Activated naive CD4-positive, alpha-beta T cell treated with anti-CD3 and anti-CD28 coated beads for 36 hours (primary cell): ENCODE measurements at regions not wholly inside any gene's neighbourhood (a gene's known extent, or its start where the extent isn't known, plus 50 kb on each side); places are given as distances from the start of the nearest gene placed in this dataset.

Experiments
- CTCF ChIA-PET: fragments of 350-600 bp; sonication (Branson Sonifier 250); formaldehyde crosslinking; loops from one replicate; lab custom pipeline; 2021; ENCODE audit warnings: antibody characterized with exemption; lab: Charles Lee
- DNase-seq: peaks from one replicate; pipeline ENCODE4 v3.0.0-alpha.2; 2020
- H3K27ac Mint-ChIP-seq: one replicate; pipeline ENCODE4 v1.8.0; 2021; ENCODE audit warnings: mild to moderate bottlenecking, mixed read lengths
- H3K27me3 Mint-ChIP-seq: one replicate; pipeline ENCODE4 v1.8.0; 2021; ENCODE audit warnings: low read depth, mixed read lengths
- H3K36me3 Mint-ChIP-seq: one replicate; pipeline ENCODE4 v1.8.0; 2021; ENCODE audit warnings: low read depth, mixed read lengths
- H3K4me1 Mint-ChIP-seq: one replicate; pipeline ENCODE4 v1.8.0; 2021; ENCODE audit warnings: low read depth, mixed read lengths
- H3K4me3 Mint-ChIP-seq: one replicate; pipeline ENCODE4 v1.8.0; 2021; ENCODE audit warnings: mild to moderate bottlenecking, moderate library complexity, mixed read lengths
- H3K9me3 Mint-ChIP-seq: one replicate; pipeline ENCODE4 v1.8.0; 2021; ENCODE audit warnings: mixed read lengths
- intact Hi-C: fragments of 100-400 bp; cut with micrococcal nuclease; formaldehyde crosslinking; loops from one replicate; pipeline ENCODE4 v1.15.1; 2023

GRCh38 chr1:30045304-30046090 is 677.9 kb downstream of the MATN1 start:
- peaks cover 5% of the 10 kb centered on the region for H3K9me3 Mint-ChIP-seq
- no peaks in the 10 kb centered on the region for H3K4me1 Mint-ChIP-seq
- no peaks in the 10 kb centered on the region for H3K36me3 Mint-ChIP-seq
- CTCF ChIA-PET = no interaction called here
- H3K27ac Mint-ChIP-seq = no peak overlapping the region
- H3K4me3 Mint-ChIP-seq = no peak overlapping the region
- no peak for DNase-seq
- intact Hi-C loops = no loop called here
- peaks cover 2% of the 10 kb centered on the region for H3K27me3 Mint-ChIP-seq

GRCh38 chr1:30044656-30045144 is 678.7 kb downstream of the MATN1 start:
- H3K4me3 Mint-ChIP-seq = no peak overlapping the region
- H3K27ac Mint-ChIP-seq = no peak overlapping the region
- peaks cover 2% of the 10 kb centered on the region for H3K27me3 Mint-ChIP-seq
- intact Hi-C loops = no loop called here
- no peaks in the 10 kb centered on the region for H3K36me3 Mint-ChIP-seq
- no peaks in the 10 kb centered on the region for H3K4me1 Mint-ChIP-seq
- CTCF ChIA-PET = no interaction called here
- DNase-seq = no peak
- peaks cover 5% of the 10 kb centered on the region for H3K9me3 Mint-ChIP-seq

GRCh38 chr1:30043731-30044408 is 679.5 kb downstream of the MATN1 start:
- intact Hi-C loops = no loop called here
- no peak for DNase-seq
- Mint-ChIP-seq H3K4me1 (no peaks in the 10 kb centered on the region), H3K9me3 (peaks cover 5% of the 10 kb centered on the region), H3K36me3 (no peaks in the 10 kb centered on the region), H3K27ac (no peak overlapping the region), H3K4me3 (no peak overlapping the region), H3K27me3 (peaks cover 3% of the 10 kb centered on the region)
- CTCF ChIA-PET = no interaction called here

GRCh38 chr1:30043256-30043655 is 680.1 kb downstream of the MATN1 start:
- CTCF ChIA-PET = no interaction called here
- Mint-ChIP-seq H3K4me1 (no peaks in the 10 kb centered on the region), H3K36me3 (no peaks in the 10 kb centered on the region), H3K27ac (no peak overlapping the region), H3K4me3 (no peak overlapping the region), H3K27me3 (peaks cover 3% of the 10 kb centered on the region), H3K9me3 (peaks cover 5% of the 10 kb centered on the region)
- intact Hi-C loops = no loop called here
- DNase-seq = no peak

GRCh38 chr1:30042438-30043147 is 680.8 kb downstream of the MATN1 start:
- Mint-ChIP-seq H3K36me3 (no peaks in the 10 kb centered on the region), H3K4me1 (no peaks in the 10 kb centered on the region), H3K9me3 (peaks cover 5% of the 10 kb centered on the region), H3K27me3 (peaks cover 3% of the 10 kb centered on the region), H3K27ac (no peak overlapping the region), H3K4me3 (no peak overlapping the region)
- DNase-seq = no peak
- intact Hi-C loops = no loop called here
- CTCF ChIA-PET = no interaction called here

GRCh38 chr1:30041741-30042437 is 681.5 kb downstream of the MATN1 start:
- H3K27me3 Mint-ChIP-seq = peaks cover 3% of the 10 kb centered on the region
- no peak overlapping the region for H3K27ac Mint-ChIP-seq
- H3K9me3 Mint-ChIP-seq = peaks cover 5% of the 10 kb centered on the region
- DNase-seq = no peak
- no peak overlapping the region for H3K4me3 Mint-ChIP-seq
- no peaks in the 10 kb centered on the region for H3K36me3 Mint-ChIP-seq
- CTCF ChIA-PET = no interaction called here
- no peaks in the 10 kb centered on the region for H3K4me1 Mint-ChIP-seq
- intact Hi-C loops = no loop called here

- no peak overlapping the region for H3K27ac Mint-ChIP-seq
- intact Hi-C loops = no loop called here
- H3K4me1 Mint-ChIP-seq = no peaks in the 10 kb centered on the region
- H3K27me3 Mint-ChIP-seq = peaks cover 3% of the 10 kb centered on the region
- H3K36me3 Mint-ChIP-seq = no peaks in the 10 kb centered on the region
- peaks cover 5% of the 10 kb centered on the region for H3K9me3 Mint-ChIP-seq
- H3K4me3 Mint-ChIP-seq = no peak overlapping the region
- CTCF ChIA-PET = no interaction called here
- DNase-seq = no peak
Observed at GRCh38 chr1:30040081-30041019, 683.0 kb downstream of the MATN1 start.

- H3K9me3 Mint-ChIP-seq = peaks cover 5% of the 10 kb centered on the region
- H3K36me3 Mint-ChIP-seq = no peaks in the 10 kb centered on the region
- DNase-seq = no peak
- no peak overlapping the region for H3K4me3 Mint-ChIP-seq
- no peaks in the 10 kb centered on the region for H3K4me1 Mint-ChIP-seq
- H3K27me3 Mint-ChIP-seq = peaks cover 3% of the 10 kb centered on the region
- H3K27ac Mint-ChIP-seq = no peak overlapping the region
- CTCF ChIA-PET = no interaction called here
- intact Hi-C loops = no loop called here
Observed at GRCh38 chr1:30039354-30040080, 683.9 kb downstream of the MATN1 start.

GRCh38 chr1:30038134-30039025 is 685.0 kb downstream of the MATN1 start:
- H3K9me3 Mint-ChIP-seq = peaks cover 3% of the 10 kb centered on the region
- DNase-seq = no peak
- no peak overlapping the region for H3K27ac Mint-ChIP-seq
- H3K4me1 Mint-ChIP-seq = no peaks in the 10 kb centered on the region
- CTCF ChIA-PET = no interaction called here
- intact Hi-C loops = no loop called here
- H3K27me3 Mint-ChIP-seq = peaks cover 3% of the 10 kb centered on the region
- H3K36me3 Mint-ChIP-seq = no peaks in the 10 kb centered on the region
- H3K4me3 Mint-ChIP-seq = no peak overlapping the region

- CTCF ChIA-PET = no interaction called here
- Mint-ChIP-seq H3K4me1 (no peaks in the 10 kb centered on the region), H3K9me3 (peaks cover 3% of the 10 kb centered on the region), H3K4me3 (no peak overlapping the region), H3K27ac (no peak overlapping the region), H3K36me3 (no peaks in the 10 kb centered on the region), H3K27me3 (peaks cover 3% of the 10 kb centered on the region)
- intact Hi-C loops = no loop called here
- DNase-seq = no peak
Observed at GRCh38 chr1:30037251-30038118, 685.9 kb downstream of the MATN1 start.
